Astrocyte (in vitro differentiated cells and primary cell): ENCODE measurements at regions not wholly inside any gene's neighbourhood (a gene's known extent, or its start where the extent isn't known, plus 50 kb on each side); places are given as distances from the start of the nearest gene placed in this dataset.

Experiments
- EZH2 ChIP-seq: IDR thresholded peaks from 2 replicates; pipeline ENCODE4 v1.6.1; 2012; ENCODE audit warnings: mild to moderate bottlenecking, low read length, inconsistent platforms; ENCODE audit not compliant: insufficient read depth
- TF ChIP-seq, protein P1 (sequence below): IDR thresholded peaks from 2 replicates; pipeline ENCODE4 v1.5.1; 2011; ENCODE audit warnings: low read depth, mild to moderate bottlenecking, inconsistent platforms, low read length, moderate library complexity; ENCODE audit not compliant: insufficient read depth

DNA sequence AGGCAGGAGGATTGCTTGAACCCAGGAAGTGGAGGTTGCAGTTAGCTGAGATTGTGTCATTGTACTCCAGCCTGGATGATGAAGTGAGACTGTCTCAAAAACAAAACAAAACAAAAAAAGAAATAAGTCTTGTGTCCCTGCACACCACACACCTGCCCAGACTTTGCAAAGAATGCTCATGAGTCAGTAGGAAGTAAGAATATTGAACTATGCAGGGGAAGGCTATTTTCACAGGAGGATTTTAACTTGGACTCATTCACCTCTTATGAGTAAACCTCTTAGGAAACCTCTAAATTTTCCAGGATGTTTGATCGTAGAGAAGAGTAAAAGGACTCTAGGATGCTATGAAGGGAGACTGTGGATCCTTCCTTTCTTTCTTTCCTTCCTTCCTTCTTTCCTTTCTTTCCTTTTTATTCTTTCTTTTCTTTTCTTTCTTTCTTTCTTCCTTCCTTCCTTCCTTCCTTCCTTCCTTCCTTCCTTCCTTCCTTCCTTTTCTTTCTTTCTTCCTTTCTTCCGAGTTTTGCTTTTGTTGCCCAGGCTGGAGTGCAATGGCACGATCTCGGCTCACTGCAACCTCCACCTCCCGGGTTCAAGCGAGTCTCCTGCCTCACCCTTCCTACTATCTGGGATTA lies 96.7 kb upstream of the CLINT1 start:
- TF ChIP-seq, protein P1, sequence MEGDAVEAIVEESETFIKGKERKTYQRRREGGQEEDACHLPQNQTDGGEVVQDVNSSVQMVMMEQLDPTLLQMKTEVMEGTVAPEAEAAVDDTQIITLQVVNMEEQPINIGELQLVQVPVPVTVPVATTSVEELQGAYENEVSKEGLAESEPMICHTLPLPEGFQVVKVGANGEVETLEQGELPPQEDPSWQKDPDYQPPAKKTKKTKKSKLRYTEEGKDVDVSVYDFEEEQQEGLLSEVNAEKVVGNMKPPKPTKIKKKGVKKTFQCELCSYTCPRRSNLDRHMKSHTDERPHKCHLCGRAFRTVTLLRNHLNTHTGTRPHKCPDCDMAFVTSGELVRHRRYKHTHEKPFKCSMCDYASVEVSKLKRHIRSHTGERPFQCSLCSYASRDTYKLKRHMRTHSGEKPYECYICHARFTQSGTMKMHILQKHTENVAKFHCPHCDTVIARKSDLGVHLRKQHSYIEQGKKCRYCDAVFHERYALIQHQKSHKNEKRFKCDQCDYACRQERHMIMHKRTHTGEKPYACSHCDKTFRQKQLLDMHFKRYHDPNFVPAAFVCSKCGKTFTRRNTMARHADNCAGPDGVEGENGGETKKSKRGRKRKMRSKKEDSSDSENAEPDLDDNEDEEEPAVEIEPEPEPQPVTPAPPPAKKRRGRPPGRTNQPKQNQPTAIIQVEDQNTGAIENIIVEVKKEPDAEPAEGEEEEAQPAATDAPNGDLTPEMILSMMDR = no peak
- TF ChIP-seq EZH2 = no peak
